Neural progenitor cell (in vitro differentiated cells): ENCODE measurements at regions not wholly inside any gene's neighbourhood (a gene's known extent, or its start where the extent isn't known, plus 50 kb on each side); places are given as distances from the start of the nearest gene placed in this dataset.

Source experiments
- EZH2phosphoT487 ChIP-seq: fragments of 200-600 bp; sonication (generic); IDR thresholded peaks from 2 replicates; pipeline ENCODE4 v1.6.1; 2017; ENCODE audit warnings: antibody characterized with exemption
- TF ChIP-seq, protein P1 (sequence below): fragments of 200-600 bp; sonication (generic); IDR thresholded peaks from 2 replicates; pipeline ENCODE4 v1.5.1; 2017; ENCODE audit warnings: antibody characterized with exemption, mild to moderate bottlenecking

DNA sequence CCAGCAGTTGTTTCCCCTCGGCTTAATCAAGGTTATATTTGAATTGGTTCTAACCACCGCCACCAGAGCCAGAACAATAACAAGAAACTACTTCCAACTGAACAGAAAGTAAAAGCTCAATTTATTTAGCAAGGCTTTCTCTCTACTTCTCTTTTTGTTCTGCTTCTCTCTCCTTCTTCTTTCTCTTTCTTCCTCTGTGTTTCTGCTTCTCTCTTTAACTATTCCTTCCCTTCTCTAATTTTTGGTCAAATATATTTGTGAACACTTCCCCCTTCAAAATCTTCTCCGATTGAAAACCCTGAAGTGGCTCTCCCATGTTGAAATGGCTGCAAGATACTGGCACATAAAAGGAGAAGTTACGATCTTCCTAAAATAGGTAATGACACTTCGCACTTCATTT, 1195.9 kb upstream of the PRKX start:
- TF ChIP-seq, protein P1, sequence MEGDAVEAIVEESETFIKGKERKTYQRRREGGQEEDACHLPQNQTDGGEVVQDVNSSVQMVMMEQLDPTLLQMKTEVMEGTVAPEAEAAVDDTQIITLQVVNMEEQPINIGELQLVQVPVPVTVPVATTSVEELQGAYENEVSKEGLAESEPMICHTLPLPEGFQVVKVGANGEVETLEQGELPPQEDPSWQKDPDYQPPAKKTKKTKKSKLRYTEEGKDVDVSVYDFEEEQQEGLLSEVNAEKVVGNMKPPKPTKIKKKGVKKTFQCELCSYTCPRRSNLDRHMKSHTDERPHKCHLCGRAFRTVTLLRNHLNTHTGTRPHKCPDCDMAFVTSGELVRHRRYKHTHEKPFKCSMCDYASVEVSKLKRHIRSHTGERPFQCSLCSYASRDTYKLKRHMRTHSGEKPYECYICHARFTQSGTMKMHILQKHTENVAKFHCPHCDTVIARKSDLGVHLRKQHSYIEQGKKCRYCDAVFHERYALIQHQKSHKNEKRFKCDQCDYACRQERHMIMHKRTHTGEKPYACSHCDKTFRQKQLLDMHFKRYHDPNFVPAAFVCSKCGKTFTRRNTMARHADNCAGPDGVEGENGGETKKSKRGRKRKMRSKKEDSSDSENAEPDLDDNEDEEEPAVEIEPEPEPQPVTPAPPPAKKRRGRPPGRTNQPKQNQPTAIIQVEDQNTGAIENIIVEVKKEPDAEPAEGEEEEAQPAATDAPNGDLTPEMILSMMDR = no peak
- no peak for TF ChIP-seq EZH2phosphoT487
